Trophoblast cell (in vitro differentiated cells and primary cell): ENCODE measurements at regions not wholly inside any gene's neighbourhood (a gene's known extent, or its start where the extent isn't known, plus 50 kb on each side); places are given as distances from the start of the nearest gene placed in this dataset.

ENCODE experiments used
- DNase-seq, 2 donors: peaks; one replicate each; pipeline ENCODE4 v3.0.0-alpha.2; 2016
- H2AFZ ChIP-seq: 2 replicates; pipeline ENCODE4 v1.6.1; 2013; ENCODE audit warnings: low read length, moderate library complexity, mild to moderate bottlenecking; ENCODE audit not compliant: insufficient read depth, poor library complexity
- H2AK5ac ChIP-seq: 2 replicates; pipeline ENCODE4 v1.6.1; 2013; ENCODE audit warnings: mild to moderate bottlenecking, low read length
- H2BK120ac ChIP-seq: 2 replicates; pipeline ENCODE4 v1.6.1; 2013; ENCODE audit warnings: low read length, mild to moderate bottlenecking, moderate library complexity; ENCODE audit not compliant: insufficient read depth, poor library complexity
- H2BK12ac ChIP-seq: 2 replicates; pipeline ENCODE4 v1.6.1; 2013; ENCODE audit warnings: mild to moderate bottlenecking, low read length, moderate library complexity
- H2BK5ac ChIP-seq: 2 replicates; pipeline ENCODE4 v1.6.1; 2013; ENCODE audit warnings: low read length, low read depth, moderate library complexity, mild to moderate bottlenecking; ENCODE audit not compliant: poor library complexity
- H3K14ac ChIP-seq: 2 replicates; pipeline ENCODE4 v1.6.1; 2013; ENCODE audit warnings: mild to moderate bottlenecking, low read length
- H3K18ac ChIP-seq: 2 replicates; pipeline ENCODE4 v1.6.1; 2013; ENCODE audit warnings: mild to moderate bottlenecking, low read length
- H3K23ac ChIP-seq: 2 replicates; pipeline ENCODE4 v1.6.1; 2013; ENCODE audit warnings: low read length
- H3K27ac ChIP-seq: 2 replicates; pipeline ENCODE4 v1.5.1; 2013; ENCODE audit warnings: low read depth, mild to moderate bottlenecking, inconsistent platforms, low read length, moderate library complexity
- H3K27me3 ChIP-seq: 2 replicates; pipeline ENCODE4 v1.6.1; 2013; ENCODE audit warnings: inconsistent platforms, mild to moderate bottlenecking, low read length, moderate library complexity; ENCODE audit not compliant: insufficient read depth
- H3K36me3 ChIP-seq, 2 experiments: 1 replicate in 1 of 2; 2 replicates in 1 of 2; pipeline ENCODE4 v1.6.1; 2013; ENCODE audit warnings: low read length in 2 of 2, mild to moderate bottlenecking in 2 of 2, moderate library complexity in 1 of 2; ENCODE audit not compliant: insufficient read depth in 2 of 2, control insufficient read depth in 1 of 2
- H3K4ac ChIP-seq: 2 replicates; pipeline ENCODE4 v1.6.1; 2013; ENCODE audit warnings: low read depth, mild to moderate bottlenecking, low read length, moderate library complexity
- H3K4me1 ChIP-seq, 2 experiments: 1 replicate in 1 of 2; 2 replicates in 1 of 2; pipeline ENCODE4 v1.6.1; 2013; ENCODE audit warnings: low read length in 2 of 2, mild to moderate bottlenecking in 2 of 2, moderate library complexity in 1 of 2; ENCODE audit not compliant: insufficient read depth in 2 of 2, control insufficient read depth in 1 of 2
- H3K4me2 ChIP-seq: 2 replicates; pipeline ENCODE4 v1.6.1; 2013; ENCODE audit warnings: inconsistent platforms, mild to moderate bottlenecking, low read length, moderate library complexity
- H3K4me3 ChIP-seq: 2 replicates; pipeline ENCODE4 v1.5.1; 2013; ENCODE audit warnings: mild to moderate bottlenecking, low read depth, low read length, inconsistent platforms
- H3K79me1 ChIP-seq: one replicate; pipeline ENCODE4 v1.6.1; 2013; ENCODE audit warnings: low read length
- H3K79me2 ChIP-seq: 2 replicates; pipeline ENCODE4 v1.6.1; 2013; ENCODE audit warnings: low read length, mild to moderate bottlenecking; ENCODE audit not compliant: control insufficient read depth, insufficient read depth, poor library complexity
- H3K9ac ChIP-seq: 2 replicates; pipeline ENCODE4 v1.6.1; 2013; ENCODE audit warnings: mild to moderate bottlenecking, low read length
- H3K9me3 ChIP-seq: 2 replicates; pipeline ENCODE4 v1.6.1; 2013; ENCODE audit warnings: low read depth, mild to moderate bottlenecking, control low read depth, inconsistent platforms, low read length; ENCODE audit not compliant: insufficient read depth
- H4K12ac ChIP-seq: 2 replicates; pipeline ENCODE4 v1.6.1; 2013; ENCODE audit warnings: low read depth, mild to moderate bottlenecking, low read length, moderate library complexity
- H4K8ac ChIP-seq: 2 replicates; pipeline ENCODE4 v1.6.1; 2013; ENCODE audit warnings: low read depth, mild to moderate bottlenecking, low read length, moderate library complexity
- H4K91ac ChIP-seq: one replicate; pipeline ENCODE4 v1.6.1; 2013; ENCODE audit warnings: low read depth, mild to moderate bottlenecking, low read length, moderate library complexity
- WGBS: extraction: QIAGEN DNeasy Blood & Tissue Kit; methylation state at CpG from one replicate; pipeline ENCODE4 v1.1.7; 2013; ENCODE audit warnings: missing lambda C conversion rate; ENCODE audit not compliant: insufficient read length, insufficient coverage; ENCODE audit errors: extremely low coverage; 5-methylcytosine and 5-hydroxymethylcytosine counted together

- H3K4ac ChIP-seq: no peak overlapping the region
- no peak overlapping the region for H2AFZ ChIP-seq
- H3K36me3 ChIP-seq: no peaks in the 10 kb centered on the region
- H4K8ac ChIP-seq: no peak overlapping the region
- H2BK12ac ChIP-seq: no peak overlapping the region
- no peak overlapping the region for H3K9ac ChIP-seq
- no peak for DNase-seq
- no peak overlapping the region for H3K14ac ChIP-seq
- no peaks in the 10 kb centered on the region for H3K27me3 ChIP-seq
- H2BK5ac ChIP-seq: no peak overlapping the region
- no CpG with 5 or more reads among the region's 1 CpG for WGBS
- no peak overlapping the region for H3K4me3 ChIP-seq
- H3K9me3 ChIP-seq: no peaks in the 10 kb centered on the region
- no peak overlapping the region for H2BK120ac ChIP-seq
- no peaks in the 10 kb centered on the region for H3K79me1 ChIP-seq
- no peak overlapping the region for H3K18ac ChIP-seq
- no peaks in the 10 kb centered on the region for H3K79me2 ChIP-seq
- H4K12ac ChIP-seq: no peak overlapping the region
- no peak overlapping the region for H3K23ac ChIP-seq
- H4K91ac ChIP-seq: no peak overlapping the region
- H2AK5ac ChIP-seq: no peak overlapping the region
- no peak overlapping the region for H3K27ac ChIP-seq
- no peak overlapping the region for H3K4me2 ChIP-seq
- peaks cover 0 to 3% of the 10 kb centered on the region in 2 experiments for H3K4me1 ChIP-seq
Observed at GRCh38 chr2:226115832-226116200, 683.8 kb downstream of the IRS1 start.

DNA sequence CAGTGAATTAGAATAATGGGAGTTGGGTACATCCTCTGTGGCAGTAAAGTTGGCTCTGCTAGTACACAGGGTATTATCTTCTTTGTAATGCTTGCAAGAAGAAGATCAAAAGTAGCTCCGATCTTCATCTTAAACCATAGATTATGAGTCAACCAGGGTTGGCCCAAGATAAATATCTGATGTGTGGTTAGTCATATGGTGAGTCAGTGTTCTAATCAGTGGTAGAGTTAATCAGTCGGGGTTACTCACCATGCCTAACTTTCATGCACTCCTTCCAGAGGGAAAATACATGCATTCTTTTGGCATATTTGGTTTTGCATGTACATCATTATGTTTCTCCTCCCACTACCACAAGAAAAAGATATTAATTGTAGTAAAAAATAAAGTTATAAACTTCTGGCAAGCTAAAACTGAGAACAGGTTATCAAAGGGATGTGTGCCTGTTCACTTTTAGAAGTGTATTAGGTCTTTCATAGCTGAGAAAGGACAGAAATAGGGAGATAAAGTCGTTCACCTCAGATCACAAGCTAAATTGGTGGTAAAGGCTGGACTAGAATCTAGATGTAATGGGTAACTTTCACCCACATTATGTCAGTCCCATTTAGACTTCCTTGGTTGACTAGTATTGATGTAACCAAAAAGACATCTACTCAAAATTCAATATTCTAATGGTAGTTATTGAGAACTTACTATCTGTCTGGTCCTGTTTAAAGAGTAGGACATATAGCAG, 684.4 kb downstream of the IRS1 start:
- no peak overlapping the region for H4K12ac ChIP-seq
- H4K91ac ChIP-seq: no peak overlapping the region
- no peaks in the 10 kb centered on the region for H3K27me3 ChIP-seq
- no peak overlapping the region for H3K23ac ChIP-seq
- H2AK5ac ChIP-seq: no peak overlapping the region
- no peaks in the 10 kb centered on the region for H3K36me3 ChIP-seq
- H3K4me3 ChIP-seq: no peak overlapping the region
- H2BK12ac ChIP-seq: no peak overlapping the region
- no CpG with 5 or more reads among the region's 3 CpGs for WGBS
- no peak overlapping the region for H3K18ac ChIP-seq
- no peaks in the 10 kb centered on the region for H3K79me2 ChIP-seq
- peak; percentile 48 to 73 for DNase-seq
- H3K4ac ChIP-seq: no peak overlapping the region
- H3K4me2 ChIP-seq: no peak overlapping the region
- H3K79me1 ChIP-seq: no peaks in the 10 kb centered on the region
- H2BK5ac ChIP-seq: no peak overlapping the region
- H2BK120ac ChIP-seq: no peak overlapping the region
- no peak overlapping the region for H3K27ac ChIP-seq
- no peaks in the 10 kb centered on the region for H3K9me3 ChIP-seq
- H2AFZ ChIP-seq: no peak overlapping the region
- peaks cover 0 to 3% of the 10 kb centered on the region in 2 experiments for H3K4me1 ChIP-seq
- H3K14ac ChIP-seq: no peak overlapping the region
- H3K9ac ChIP-seq: no peak overlapping the region
- H4K8ac ChIP-seq: no peak overlapping the region

GRCh38 chr2:226114436-226114835, 685.2 kb downstream of the IRS1 start:
- no peak overlapping the region for H2BK5ac ChIP-seq
- no peaks in the 10 kb centered on the region for H3K9me3 ChIP-seq
- no peaks in the 10 kb centered on the region for H3K79me2 ChIP-seq
- H3K27me3 ChIP-seq: no peaks in the 10 kb centered on the region
- no peak overlapping the region for H4K12ac ChIP-seq
- H3K4ac ChIP-seq: no peak overlapping the region
- peak overlapping the region; percentile 91 for H3K23ac ChIP-seq
- H4K91ac ChIP-seq: no peak overlapping the region
- no peak overlapping the region for H3K14ac ChIP-seq
- no peak for DNase-seq
- no peak overlapping the region for H2BK120ac ChIP-seq
- no peak overlapping the region for H4K8ac ChIP-seq
- no peak overlapping the region for H2AFZ ChIP-seq
- no peak overlapping the region for H3K27ac ChIP-seq
- H2BK12ac ChIP-seq: no peak overlapping the region
- H3K36me3 ChIP-seq: no peaks in the 10 kb centered on the region
- H3K79me1 ChIP-seq: no peaks in the 10 kb centered on the region
- H3K18ac ChIP-seq: no peak overlapping the region
- H3K4me3 ChIP-seq: no peak overlapping the region
- peaks cover 0 to 3% of the 10 kb centered on the region in 2 experiments for H3K4me1 ChIP-seq
- H3K9ac ChIP-seq: no peak overlapping the region
- H2AK5ac ChIP-seq: no peak overlapping the region
- no peak overlapping the region for H3K4me2 ChIP-seq
- no CpG with 5 or more reads among the region's 5 CpGs for WGBS

DNA sequence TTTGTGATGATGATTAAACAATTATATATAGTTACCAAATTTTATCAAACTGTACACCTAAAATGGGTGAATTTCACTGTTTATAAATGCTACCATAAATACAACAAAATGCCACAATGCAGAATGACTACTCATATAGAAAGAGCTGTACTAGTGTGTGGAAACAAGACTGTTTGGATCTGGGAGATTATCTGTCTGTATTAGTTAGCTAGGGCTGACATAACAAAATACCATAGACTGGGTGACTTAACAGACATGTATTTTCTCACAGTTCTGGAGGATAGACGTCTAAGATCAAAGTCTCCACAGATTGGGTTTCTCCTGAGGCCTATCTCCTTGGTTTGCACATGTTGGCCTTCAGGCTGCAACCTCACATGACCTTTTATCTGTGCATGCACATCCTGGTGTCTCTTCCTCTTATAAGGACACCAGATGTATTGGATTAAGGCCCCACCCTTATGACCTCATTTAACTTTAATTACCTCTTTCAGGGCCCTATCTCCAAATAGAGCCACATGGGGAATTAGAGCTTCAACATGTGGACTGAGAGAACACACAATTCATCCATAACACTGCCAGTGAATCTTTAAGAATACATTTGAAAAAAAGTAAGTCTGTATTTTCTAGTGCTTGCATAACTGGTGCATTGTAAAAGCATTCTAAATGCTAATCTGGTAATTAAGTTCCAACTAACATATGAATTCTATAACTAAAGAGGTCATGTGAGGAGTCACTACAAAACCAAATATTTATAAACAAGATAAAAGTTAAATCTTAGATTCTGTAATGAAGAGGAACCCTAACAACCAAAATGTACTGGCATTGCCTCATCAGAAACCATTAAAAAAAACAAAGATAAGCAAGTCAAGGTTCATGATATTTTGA, 699.6 kb downstream of the NYAP2 start:
- Histone ChIP-seq H3K27ac (no peak overlapping the region), H4K12ac (no peak overlapping the region), H2BK5ac (no peak overlapping the region), H2AFZ (no peak overlapping the region), H3K23ac (no peak overlapping the region), H3K4ac (no peak overlapping the region), H2AK5ac (no peak overlapping the region), H3K4me2 (no peak overlapping the region), H3K14ac (no peak overlapping the region), H2BK12ac (no peak overlapping the region), H4K91ac (no peak overlapping the region), H3K9ac (peak overlapping the region; percentile 72), H3K4me3 (no peak overlapping the region), H2BK120ac (no peak overlapping the region), H3K27me3 (no peaks in the 10 kb centered on the region), H3K18ac (no peak overlapping the region), H3K4me1 (no peaks in the 10 kb centered on the region), H3K9me3 (no peaks in the 10 kb centered on the region), H3K79me1 (no peaks in the 10 kb centered on the region), H3K79me2 (no peaks in the 10 kb centered on the region), H3K36me3 (no peaks in the 10 kb centered on the region), H4K8ac (no peak overlapping the region)
- WGBS: no CpG with 5 or more reads among the region's 1 CpG
- no peak for DNase-seq
